Heart left ventricle (tissue), 16 donors: ENCODE measurements at regions not wholly inside any gene's neighbourhood (a gene's known extent, or its start where the extent isn't known, plus 50 kb on each side); places are given as distances from the start of the nearest gene placed in this dataset.

Experiments
- ATAC-seq, 4 donors: fragments of 200-7000 bp; cut with Tn5 transposase; one replicate each; pipeline ENCODE4 v1.9.1; 2020 to 2022; ENCODE audit warnings: moderate library complexity in 4 of 4, mild to moderate bottlenecking in 3 of 4, moderate number of reproducible peaks in 1 of 4
- DNase-seq, 5 donors: peaks; one replicate each; pipeline ENCODE4 v3.0.0-alpha.2; 2020
- H3K27ac ChIP-seq, 12 donors: fragments of 200-600 bp; sonication (generic) in 4 of 12; one replicate each; pipeline versions ENCODE4 v1.5.0 to v1.8.0; 2016 to 2022; ENCODE audit warnings: mild to moderate bottlenecking in 2 of 12
- H3K27me3 ChIP-seq, 9 donors: fragments of 200-600 bp; sonication (generic) in 2 of 9; one replicate each; pipeline versions ENCODE4 v1.5.1 to v1.8.0; 2016 to 2022; ENCODE audit warnings: mild to moderate bottlenecking in 3 of 9
- H3K36me3 ChIP-seq, 9 donors: fragments of 200-600 bp; sonication (generic) in 2 of 9; one replicate each; pipeline versions ENCODE4 v1.5.0 to v1.8.0; 2018 to 2022; ENCODE audit warnings: mild to moderate bottlenecking in 2 of 9
- H3K4me1 ChIP-seq, 12 donors: fragments of 200-600 bp; sonication (generic) in 4 of 12; one replicate each; pipeline versions ENCODE4 v1.5.0 to v1.8.0; 2016 to 2022; ENCODE audit warnings: mild to moderate bottlenecking in 3 of 12
- H3K4me3 ChIP-seq, 12 donors: fragments of 200-600 bp; sonication (generic) in 4 of 12; one replicate each; pipeline versions ENCODE4 v1.5.0 to v1.8.0; 2017 to 2022; ENCODE audit warnings: mild to moderate bottlenecking in 9 of 12, moderate library complexity in 4 of 12
- H3K9me3 ChIP-seq, 12 donors: fragments of 200-600 bp; sonication (generic) in 4 of 12; one replicate each; pipeline versions ENCODE4 v1.5.0 to v1.8.0; 2016 to 2022; ENCODE audit warnings: mild to moderate bottlenecking in 1 of 12
- CTCF ChIP-seq, 12 donors: fragments of 200-600 bp; sonication (generic) in 4 of 12; IDR thresholded peaks; one replicate each; pipeline versions ENCODE4 v1.5.0 to v1.8.0; 2018 to 2022; ENCODE audit warnings: antibody characterized with exemption in 12 of 12, mild to moderate bottlenecking in 5 of 12
- POLR2A ChIP-seq, 2 donors: fragments of 450-650 bp; IDR thresholded peaks; one replicate each; pipeline ENCODE4 v1.6.1; 2017; ENCODE audit warnings: antibody characterized with exemption in 2 of 2, mild to moderate bottlenecking in 2 of 2, moderate library complexity in 2 of 2
- WGBS, 4 donors: extraction: QIAGEN DNeasy Blood & Tissue Kit in 2 of 4; methylation state at CpG; one replicate each; pipeline versions ENCODE4 v1.1.5 to v1.1.7; 2013 to 2018; 5-methylcytosine and 5-hydroxymethylcytosine counted together
- intact Hi-C, 10 donors: fragments of 100-400 bp; cut with DNase I; formaldehyde crosslinking; loops; one replicate each; pipeline versions ENCODE4 v1.11.1 to v1.14.2; 2022
- donor health status: ischemic (EF 13 %, LVEDD 7.1; RV severe dilation, severe dysfunction).
- donor health status: healthy with polysubstance abuse.
- donor health status: DM: no; HTN: yes; CAD: no.
- donor health status: DM: no; HTN: no; CAD: no.
- donor health status: ischemic (EF 25% LVEDD 6.9; RV normal size, moderate dysfunction).
- donor health status: ischemic (EF 25% LVEDD 5.7; RV mildly dilated, moderate dysfunction).
- donor health status: healthy.
- donor health status: DM: yes; HTN: yes; CAD: no.
- donor health status: ischemic (EF 35%, LVEDD 5.7; RV mildly dilated, moderate dysfunction).
- donor health status: nonischemic (EF 11% LVEDD 7.7; RV severe dilation, severe dysfunction).
- donor health status: DM: yes; HTN: yes; CAD: no.
- donor health status: PGD.
- donor health status: ischemic (EF 29% LVEDD 5.4; RV normal size, mild dysfunction).
- donor health status: nonischemic (EF 23%, LVEDD 6.1; RV moderate dilation, normal function).

- Histone ChIP-seq H3K27me3 (no peaks in the 10 kb centered on the region), H3K9me3 (no peaks in the 10 kb centered on the region), H3K36me3 (no peaks in the 10 kb centered on the region), H3K4me1 (no peaks in the 10 kb centered on the region), H3K27ac (no peak overlapping the region), H3K4me3 (no peak overlapping the region)
- intact Hi-C loops = no loop called here
- ATAC-seq (no peak), DNase-seq (no peak)
- no peak for TF ChIP-seq POLR2A (IDR thresholded peaks at IDR 0.05)
- TF ChIP-seq CTCF (IDR thresholded peaks at IDR 0.05) = no peak
- WGBS, 4 donors = 95 to 100% (median 95%) methylated on average over 1 to 7 of the region's 7 CpGs
Observed at GRCh38 chr11:76298255-76298654, 82.7 kb downstream of the THAP12 start.

- WGBS, 4 donors = 89 to 94% (median 90%) methylated on average over 10 to 12 of the region's 12 CpGs
- intact Hi-C loops = no loop called here
- H3K27ac ChIP-seq = no peak overlapping the region
- no peak for DNase-seq
- H3K9me3 ChIP-seq = no peaks in the 10 kb centered on the region
- TF ChIP-seq CTCF (IDR thresholded peaks at IDR 0.05) (no peak), POLR2A (IDR thresholded peaks at IDR 0.05) (no peak)
- H3K27me3 ChIP-seq = no peaks in the 10 kb centered on the region
- peak in 1 of 4 donors; percentile 24 for ATAC-seq
- no peak overlapping the region for H3K4me3 ChIP-seq
- H3K36me3 ChIP-seq = no peaks in the 10 kb centered on the region
- H3K4me1 ChIP-seq = no peaks in the 10 kb centered on the region
Observed at GRCh38 chr11:76296731-76297542, 84.0 kb downstream of the THAP12 start.

GRCh38 chr11:76293189-76293631 lies 86.9 kb upstream of the WNT11 start:
- TF ChIP-seq POLR2A (IDR thresholded peaks at IDR 0.05) (no peak), CTCF (IDR thresholded peaks at IDR 0.05) (no peak)
- H3K27ac ChIP-seq = no peak overlapping the region
- WGBS, 4 donors = 79 to 84% (median 80%) methylated on average over 11 of the region's 11 CpGs
- intact Hi-C loops = no loop called here
- peaks cover 0 to 2% (median 0%) of the 10 kb centered on the region in 12 donors for H3K4me1 ChIP-seq
- DNase-seq (no peak), ATAC-seq (no peak)
- no peaks in the 10 kb centered on the region for H3K36me3 ChIP-seq
- no peaks in the 10 kb centered on the region for H3K27me3 ChIP-seq
- H3K4me3 ChIP-seq = no peak overlapping the region
- no peaks in the 10 kb centered on the region for H3K9me3 ChIP-seq

GRCh38 chr11:76292583-76293188 lies 86.4 kb upstream of the WNT11 start:
- H3K27me3 ChIP-seq = no peaks in the 10 kb centered on the region
- H3K36me3 ChIP-seq = no peaks in the 10 kb centered on the region
- ATAC-seq (no peak), DNase-seq (no peak)
- H3K4me3 ChIP-seq = no peak overlapping the region
- TF ChIP-seq POLR2A (IDR thresholded peaks at IDR 0.05) = no peak
- no peak for TF ChIP-seq CTCF (IDR thresholded peaks at IDR 0.05)
- H3K27ac ChIP-seq = no peak overlapping the region
- 81 to 89% (median 82%) methylated on average over 6 of the region's 6 CpGs for WGBS, 4 donors
- H3K9me3 ChIP-seq = no peaks in the 10 kb centered on the region
- intact Hi-C loops = no loop called here
- peaks cover 0 to 8% (median 0%) of the 10 kb centered on the region in 12 donors for H3K4me1 ChIP-seq
